AG10803 (cell line): ENCODE measurements at regions not wholly inside any gene's neighbourhood (a gene's known extent, or its start where the extent isn't known, plus 50 kb on each side); places are given as distances from the start of the nearest gene placed in this dataset.

Experiments
- DNase-seq: peaks from one replicate; pipeline ENCODE4 v3.0.0; 2010; ENCODE audit warnings: low read depth
- H3K4me3 ChIP-seq: 2 replicates; pipeline ENCODE4 v1.5.1; 2011; ENCODE audit warnings: mild to moderate bottlenecking, low read length, control low read depth
- CTCF ChIP-seq: conservative IDR thresholded peaks from 2 replicates; pipeline ENCODE4 v1.5.1; 2011; ENCODE audit warnings: mild to moderate bottlenecking, low read length, control low read depth, inconsistent platforms

GRCh38 chr13:80284290-80284689 is 56.6 kb downstream of the SPRY2 start:
- no peak for TF ChIP-seq CTCF

GRCh38 chr13:80278706-80279105 is 62.2 kb downstream of the SPRY2 start:
- no peak overlapping the region for H3K4me3 ChIP-seq
- no peak for TF ChIP-seq CTCF
- no peak for DNase-seq

More at GRCh38 chr13:80284290-80284689, 56.6 kb downstream of the SPRY2 start:
- no peak overlapping the region for H3K4me3 ChIP-seq
- DNase-seq = no peak

GRCh38 chr13:80276371-80277289 is 64.3 kb downstream of the SPRY2 start:
- no peak overlapping the region for H3K4me3 ChIP-seq
- no peak for DNase-seq
- TF ChIP-seq CTCF = no peak

- no peak for DNase-seq
- TF ChIP-seq CTCF = no peak
These were observed 66.3 kb downstream of the SPRY2 start for GRCh38 chr13:80274643-80275042.

GRCh38 chr13:80273718-80274117 is 67.2 kb downstream of the SPRY2 start:
- DNase-seq = no peak
- TF ChIP-seq CTCF = no peak

More at GRCh38 chr13:80274643-80275042, 66.3 kb downstream of the SPRY2 start:
- H3K4me3 ChIP-seq = no peak overlapping the region

GRCh38 chr13:80265348-80265747 is 75.6 kb downstream of the SPRY2 start:
- no peak for TF ChIP-seq CTCF
- no peak overlapping the region for H3K4me3 ChIP-seq
- DNase-seq = peak; percentile 33

More at GRCh38 chr13:80273718-80274117, 67.2 kb downstream of the SPRY2 start:
- H3K4me3 ChIP-seq = no peak overlapping the region
